ENCODE measurements at regions not wholly inside any gene's neighbourhood (a gene's known extent, or its start where the extent isn't known, plus 50 kb on each side); places are given as distances from the start of the nearest gene placed in this dataset.

DNA sequence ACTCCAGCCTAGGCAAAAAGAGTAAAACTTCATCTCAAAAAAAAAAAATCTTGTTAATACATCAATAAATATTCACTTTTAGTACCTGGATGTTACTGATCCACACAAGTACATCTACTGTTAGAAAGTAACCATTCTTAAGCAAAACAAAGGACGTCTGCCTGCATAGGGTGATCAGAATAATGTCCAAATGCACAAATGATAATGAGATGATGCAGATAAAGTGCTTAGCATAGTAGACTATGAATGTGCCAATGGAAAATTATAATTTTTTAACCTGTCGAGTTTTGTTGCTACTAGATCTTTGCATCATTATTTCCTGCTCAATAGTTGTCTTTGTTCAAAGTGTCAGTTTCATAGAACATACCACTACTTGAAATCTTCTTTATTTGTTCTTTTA lies 109.6 kb upstream of the IMMP2L start:
- TF ChIP-seq, protein P1, sequence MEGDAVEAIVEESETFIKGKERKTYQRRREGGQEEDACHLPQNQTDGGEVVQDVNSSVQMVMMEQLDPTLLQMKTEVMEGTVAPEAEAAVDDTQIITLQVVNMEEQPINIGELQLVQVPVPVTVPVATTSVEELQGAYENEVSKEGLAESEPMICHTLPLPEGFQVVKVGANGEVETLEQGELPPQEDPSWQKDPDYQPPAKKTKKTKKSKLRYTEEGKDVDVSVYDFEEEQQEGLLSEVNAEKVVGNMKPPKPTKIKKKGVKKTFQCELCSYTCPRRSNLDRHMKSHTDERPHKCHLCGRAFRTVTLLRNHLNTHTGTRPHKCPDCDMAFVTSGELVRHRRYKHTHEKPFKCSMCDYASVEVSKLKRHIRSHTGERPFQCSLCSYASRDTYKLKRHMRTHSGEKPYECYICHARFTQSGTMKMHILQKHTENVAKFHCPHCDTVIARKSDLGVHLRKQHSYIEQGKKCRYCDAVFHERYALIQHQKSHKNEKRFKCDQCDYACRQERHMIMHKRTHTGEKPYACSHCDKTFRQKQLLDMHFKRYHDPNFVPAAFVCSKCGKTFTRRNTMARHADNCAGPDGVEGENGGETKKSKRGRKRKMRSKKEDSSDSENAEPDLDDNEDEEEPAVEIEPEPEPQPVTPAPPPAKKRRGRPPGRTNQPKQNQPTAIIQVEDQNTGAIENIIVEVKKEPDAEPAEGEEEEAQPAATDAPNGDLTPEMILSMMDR (IDR thresholded peaks at IDR 0.05; ENCODE audit: low read length): no peak
- no peak for TF ChIP-seq EZH2 (IDR thresholded peaks at IDR 0.05; ENCODE audit: borderline replicate concordance, low read length)

All from OCI-LY1 (cell line).